ENCODE measurements at regions not wholly inside any gene's neighbourhood (a gene's known extent, or its start where the extent isn't known, plus 50 kb on each side); places are given as distances from the start of the nearest gene placed in this dataset.
"Not testable (repeated sequence)": the region's sequence is repeated elsewhere in the genome, so short reads cannot be mapped to it uniquely, and the experiment has no call there.

GRCh38 chr4:106579236-106579635 is 210.7 kb upstream of the GIMD1 start:
- Mint-ChIP-seq H3K27me3 (no peaks in the 10 kb centered on the region), H3K27ac (no peak overlapping the region), H3K36me3 (ENCODE audit: low read depth) (no peaks in the 10 kb centered on the region), H3K4me3 (no peak overlapping the region), H3K9me3 (no peaks in the 10 kb centered on the region), H3K4me1 (no peaks in the 10 kb centered on the region)
- no peak for ATAC-seq
- DNase-seq: no peak

GRCh38 chr4:106569146-106570031 is 200.8 kb upstream of the GIMD1 start:
- Mint-ChIP-seq H3K36me3 (ENCODE audit: low read depth) (no peaks in the 10 kb centered on the region), H3K9me3 (no peaks in the 10 kb centered on the region), H3K4me3 (no peak overlapping the region), H3K4me1 (no peaks in the 10 kb centered on the region), H3K27me3 (no peaks in the 10 kb centered on the region), H3K27ac (no peak overlapping the region)
- DNase-seq (no peak), ATAC-seq (no peak)

GRCh38 chr4:106565727-106566126 is 197.1 kb upstream of the GIMD1 start:
- H3K4me1 Mint-ChIP-seq: no peaks in the 10 kb centered on the region
- ATAC-seq: no peak
- no peak overlapping the region for H3K4me3 Mint-ChIP-seq
- H3K27me3 Mint-ChIP-seq: no peaks in the 10 kb centered on the region
- no peak for DNase-seq
- no peaks in the 10 kb centered on the region for H3K36me3 Mint-ChIP-seq (ENCODE audit: low read depth)
- peaks cover 12% of the 10 kb centered on the region for H3K9me3 Mint-ChIP-seq
- no peak overlapping the region for H3K27ac Mint-ChIP-seq

GRCh38 chr4:106563637-106564036 is 195.1 kb upstream of the GIMD1 start:
- ATAC-seq; H3K27me3 Mint-ChIP-seq; H3K27ac Mint-ChIP-seq; H3K36me3 Mint-ChIP-seq (ENCODE audit: low read depth); H3K4me3 Mint-ChIP-seq; H3K4me1 Mint-ChIP-seq; DNase-seq: not testable (repeated sequence)
- H3K9me3 Mint-ChIP-seq: peaks cover 15% of the 10 kb centered on the region

GRCh38 chr4:106551724-106552123 is 183.1 kb upstream of the GIMD1 start:
- no peaks in the 10 kb centered on the region for H3K27me3 Mint-ChIP-seq
- H3K36me3 Mint-ChIP-seq (ENCODE audit: low read depth): no peaks in the 10 kb centered on the region
- H3K4me1 Mint-ChIP-seq: no peaks in the 10 kb centered on the region
- no peak overlapping the region for H3K4me3 Mint-ChIP-seq
- ATAC-seq (no peak), DNase-seq (no peak)
- no peak overlapping the region for H3K27ac Mint-ChIP-seq
- H3K9me3 Mint-ChIP-seq: peaks cover 15% of the 10 kb centered on the region

- Mint-ChIP-seq H3K36me3 (ENCODE audit: low read depth) (no peaks in the 10 kb centered on the region), H3K9me3 (peaks cover 15% of the 10 kb centered on the region), H3K27ac (no peak overlapping the region), H3K4me3 (no peak overlapping the region), H3K27me3 (no peaks in the 10 kb centered on the region), H3K4me1 (no peaks in the 10 kb centered on the region)
- ATAC-seq: no peak
- no peak for DNase-seq
These were observed 180.0 kb upstream of the GIMD1 start for GRCh38 chr4:106548446-106549044.

- Mint-ChIP-seq H3K27me3 (no peaks in the 10 kb centered on the region), H3K4me3 (no peak overlapping the region), H3K36me3 (ENCODE audit: low read depth) (no peaks in the 10 kb centered on the region), H3K9me3 (peaks cover 7% of the 10 kb centered on the region), H3K27ac (no peak overlapping the region), H3K4me1 (no peaks in the 10 kb centered on the region)
- DNase-seq (no peak), ATAC-seq (no peak)
These were observed 177.8 kb upstream of the GIMD1 start for GRCh38 chr4:106546370-106546769.

- not testable (repeated sequence) for H3K27ac Mint-ChIP-seq; H3K36me3 Mint-ChIP-seq (ENCODE audit: low read depth); H3K27me3 Mint-ChIP-seq; H3K4me3 Mint-ChIP-seq; DNase-seq; ATAC-seq; H3K4me1 Mint-ChIP-seq
- peaks cover 11% of the 10 kb centered on the region for H3K9me3 Mint-ChIP-seq
These were observed 174.0 kb upstream of the GIMD1 start for GRCh38 chr4:106542609-106543008.

GRCh38 chr4:106541253-106541652 is 172.7 kb upstream of the GIMD1 start:
- H3K4me3 Mint-ChIP-seq: no peak overlapping the region
- H3K9me3 Mint-ChIP-seq: peaks cover 11% of the 10 kb centered on the region
- H3K27ac Mint-ChIP-seq: no peak overlapping the region
- no peaks in the 10 kb centered on the region for H3K4me1 Mint-ChIP-seq
- no peaks in the 10 kb centered on the region for H3K36me3 Mint-ChIP-seq (ENCODE audit: low read depth)
- ATAC-seq: no peak
- H3K27me3 Mint-ChIP-seq: no peaks in the 10 kb centered on the region
- DNase-seq: no peak

- H3K4me3 Mint-ChIP-seq: no peak overlapping the region
- H3K36me3 Mint-ChIP-seq (ENCODE audit: low read depth): no peaks in the 10 kb centered on the region
- DNase-seq (no peak), ATAC-seq (no peak)
- H3K9me3 Mint-ChIP-seq: peaks cover 8% of the 10 kb centered on the region
- no peaks in the 10 kb centered on the region for H3K4me1 Mint-ChIP-seq
- H3K27me3 Mint-ChIP-seq: no peaks in the 10 kb centered on the region
- H3K27ac Mint-ChIP-seq: no peak overlapping the region
These were observed 162.2 kb upstream of the GIMD1 start for GRCh38 chr4:106530821-106531220.

GRCh38 chr4:106530024-106530361 is 161.4 kb upstream of the GIMD1 start:
- Mint-ChIP-seq H3K9me3 (peaks cover 8% of the 10 kb centered on the region), H3K4me3 (no peak overlapping the region), H3K27me3 (no peaks in the 10 kb centered on the region), H3K36me3 (ENCODE audit: low read depth) (no peaks in the 10 kb centered on the region), H3K27ac (no peak overlapping the region), H3K4me1 (no peaks in the 10 kb centered on the region)
- ATAC-seq (no peak), DNase-seq (no peak)

- DNase-seq (no peak), ATAC-seq (no peak)
- H3K4me3 Mint-ChIP-seq: no peak overlapping the region
- no peaks in the 10 kb centered on the region for H3K27me3 Mint-ChIP-seq
- H3K9me3 Mint-ChIP-seq: peaks cover 8% of the 10 kb centered on the region
- H3K36me3 Mint-ChIP-seq (ENCODE audit: low read depth): no peaks in the 10 kb centered on the region
- no peaks in the 10 kb centered on the region for H3K4me1 Mint-ChIP-seq
- no peak overlapping the region for H3K27ac Mint-ChIP-seq
These were observed 160.9 kb upstream of the GIMD1 start for GRCh38 chr4:106529348-106530023.

GRCh38 chr4:106527316-106527715 is 158.7 kb upstream of the GIMD1 start:
- Mint-ChIP-seq H3K36me3 (ENCODE audit: low read depth) (no peaks in the 10 kb centered on the region), H3K27ac (no peak overlapping the region), H3K4me3 (no peak overlapping the region), H3K9me3 (peaks cover 8% of the 10 kb centered on the region), H3K4me1 (no peaks in the 10 kb centered on the region), H3K27me3 (peaks cover 1% of the 10 kb centered on the region)
- no peak for DNase-seq
- ATAC-seq: no peak

GRCh38 chr4:106525425-106525824 is 156.8 kb upstream of the GIMD1 start:
- not testable (repeated sequence) for ATAC-seq; DNase-seq; H3K27ac Mint-ChIP-seq; H3K36me3 Mint-ChIP-seq (ENCODE audit: low read depth); H3K4me1 Mint-ChIP-seq; H3K9me3 Mint-ChIP-seq; H3K4me3 Mint-ChIP-seq; H3K27me3 Mint-ChIP-seq

GRCh38 chr4:106524772-106525171 is 156.2 kb upstream of the GIMD1 start:
- not testable (repeated sequence) for ATAC-seq; H3K36me3 Mint-ChIP-seq (ENCODE audit: low read depth); H3K4me3 Mint-ChIP-seq; H3K27ac Mint-ChIP-seq; H3K4me1 Mint-ChIP-seq; DNase-seq; H3K27me3 Mint-ChIP-seq; H3K9me3 Mint-ChIP-seq

Data from activated naive CD8-positive, alpha-beta T cell treated with anti-CD3 and anti-CD28 coated beads, Interleukin-2, amount 50 U/mL, for 24 hours (primary cell).